GM23338 (cell line): ENCODE measurements at regions not wholly inside any gene's neighbourhood (a gene's known extent, or its start where the extent isn't known, plus 50 kb on each side); places are given as distances from the start of the nearest gene placed in this dataset.

ENCODE experiments used
- ATAC-seq: fragments of 200-7000 bp; cut with Tn5 transposase; 3 replicates; pipeline ENCODE4 v1.9.1; 2020
- DNase-seq: peaks from one replicate; pipeline ENCODE4 v3.0.0-alpha.2; 2015; ENCODE audit warnings: low spot score
- H2AFZ ChIP-seq: fragments of 200-600 bp; sonication (generic); 2 replicates; pipeline ENCODE4 v1.8.0; 2016; ENCODE audit warnings: antibody characterized with exemption, mild to moderate bottlenecking, moderate library complexity
- H3F3A ChIP-seq: fragments of 200-600 bp; sonication (generic); replicated peaks from 2 replicates; pipeline ENCODE4 v1.8.0; 2017; ENCODE audit warnings: antibody characterized with exemption, mixed run types, low read depth
- H3K27ac ChIP-seq: fragments of 200-600 bp; sonication (generic); 2 replicates; pipeline ENCODE4 v1.6.1; 2016; ENCODE audit warnings: low read depth
- H3K27me3 ChIP-seq: fragments of 200-600 bp; sonication (generic); 2 replicates; pipeline ENCODE4 v1.8.0; 2016; ENCODE audit warnings: mild to moderate bottlenecking, mixed run types, moderate library complexity; ENCODE audit not compliant: insufficient read depth
- H3K36me3 ChIP-seq: fragments of 200-600 bp; sonication (generic); 2 replicates; pipeline ENCODE4 v1.8.0; 2016; ENCODE audit warnings: mild to moderate bottlenecking; ENCODE audit not compliant: insufficient read depth
- H3K4me1 ChIP-seq: fragments of 200-600 bp; sonication (generic); 2 replicates; pipeline ENCODE4 v1.8.0; 2016; ENCODE audit warnings: mild to moderate bottlenecking, moderate library complexity; ENCODE audit not compliant: insufficient read depth
- H3K4me2 ChIP-seq: fragments of 200-600 bp; sonication (generic); 2 replicates; pipeline ENCODE4 v1.7.1; 2017; ENCODE audit warnings: mixed run types
- H3K4me3 ChIP-seq: fragments of 200-600 bp; sonication (generic); 2 replicates; pipeline ENCODE4 v1.6.1; 2016; ENCODE audit warnings: mixed run types
- H3K79me2 ChIP-seq: fragments of 200-600 bp; sonication (generic); replicated peaks from 2 replicates; pipeline ENCODE4 v1.8.0; 2017; ENCODE audit warnings: mild to moderate bottlenecking; ENCODE audit not compliant: insufficient read depth
- H3K9me2 ChIP-seq: fragments of 200-600 bp; sonication (generic); 2 replicates; pipeline ENCODE4 v1.8.0; 2017; ENCODE audit not compliant: insufficient read depth
- H4K20me1 ChIP-seq: fragments of 200-600 bp; sonication (generic); replicated peaks from 2 replicates; pipeline ENCODE4 v1.8.0; 2017; ENCODE audit warnings: mild to moderate bottlenecking; ENCODE audit not compliant: insufficient read depth
- H3K27ac Mint-ChIP-seq: 2 replicates; pipeline ENCODE4 v1.8.0; 2020; ENCODE audit warnings: inconsistent platforms, mild to moderate bottlenecking, moderate library complexity, mixed read lengths
- H3K27me3 Mint-ChIP-seq: 3 replicates; pipeline ENCODE4 v1.8.0; 2022; ENCODE audit warnings: low read depth, mild to moderate bottlenecking, moderate library complexity, mixed read lengths, inconsistent platforms; ENCODE audit not compliant: insufficient read depth, poor library complexity
- H3K36me3 Mint-ChIP-seq: 3 replicates; pipeline ENCODE4 v1.8.0; 2021; ENCODE audit warnings: low read depth, mild to moderate bottlenecking, inconsistent platforms, moderate library complexity, mixed read lengths
- H3K4me1 Mint-ChIP-seq: 3 replicates; pipeline ENCODE4 v1.8.0; 2020; ENCODE audit warnings: mild to moderate bottlenecking, inconsistent platforms, mixed read lengths
- H3K4me3 Mint-ChIP-seq: 3 replicates; pipeline ENCODE4 v1.8.0; 2021; ENCODE audit warnings: moderate library complexity, mild to moderate bottlenecking, inconsistent platforms, mixed read lengths
- H3K9me3 Mint-ChIP-seq: 3 replicates; pipeline ENCODE4 v1.8.0; 2020; ENCODE audit warnings: moderate library complexity, mild to moderate bottlenecking, inconsistent platforms, mixed read lengths
- CTCF ChIP-seq, 2 experiments: fragments of 200-600 bp in 1 of 2; sonication (generic) in 1 of 2; conservative IDR thresholded peaks; 2 replicates each; pipeline versions ENCODE4 v1.5.1 to v1.6.1; 2016 to 2017; ENCODE audit warnings: antibody characterized with exemption in 2 of 2, low read depth in 2 of 2, mild to moderate bottlenecking in 2 of 2, moderate library complexity in 1 of 2
- EZH2 ChIP-seq: fragments of 200-600 bp; sonication (generic); IDR thresholded peaks from one replicate; pipeline ENCODE4 v1.8.0; 2017; ENCODE audit warnings: antibody characterized with exemption, mild to moderate bottlenecking, low read depth; ENCODE audit not compliant: unreplicated experiment
- EZH2phosphoT487 ChIP-seq: fragments of 200-600 bp; sonication (generic); IDR thresholded peaks from one replicate; pipeline ENCODE4 v1.8.1; 2018; ENCODE audit warnings: antibody characterized with exemption; ENCODE audit not compliant: unreplicated experiment
- JUNB ChIP-seq: IDR thresholded peaks from one replicate; pipeline ENCODE4 v1.6.1; 2016; ENCODE audit warnings: antibody characterized with exemption; ENCODE audit not compliant: unreplicated experiment
- NANOG ChIP-seq: IDR thresholded peaks from 2 replicates; pipeline ENCODE4 v1.6.1; 2016; ENCODE audit warnings: antibody characterized with exemption, borderline replicate concordance
- POLR2AphosphoS5 ChIP-seq: IDR thresholded peaks from 2 replicates; pipeline ENCODE4 v1.6.1; 2016; ENCODE audit warnings: antibody characterized with exemption, low read depth
- REST ChIP-seq: IDR thresholded peaks from one replicate; pipeline ENCODE4 v1.6.1; 2018; ENCODE audit warnings: antibody characterized with exemption; ENCODE audit not compliant: unreplicated experiment
- ZNF114 ChIP-seq: fragments of 250-450 bp; sonication (Bioruptor Pico); IDR thresholded peaks from 2 replicates; pipeline ENCODE4 v1.5.0; 2020; ENCODE audit warnings: mild to moderate bottlenecking, moderate library complexity
- TF ChIP-seq, protein P1 (sequence below): IDR thresholded peaks from 2 replicates; pipeline ENCODE4 v1.6.1; 2016; ENCODE audit warnings: antibody characterized with exemption

DNA sequence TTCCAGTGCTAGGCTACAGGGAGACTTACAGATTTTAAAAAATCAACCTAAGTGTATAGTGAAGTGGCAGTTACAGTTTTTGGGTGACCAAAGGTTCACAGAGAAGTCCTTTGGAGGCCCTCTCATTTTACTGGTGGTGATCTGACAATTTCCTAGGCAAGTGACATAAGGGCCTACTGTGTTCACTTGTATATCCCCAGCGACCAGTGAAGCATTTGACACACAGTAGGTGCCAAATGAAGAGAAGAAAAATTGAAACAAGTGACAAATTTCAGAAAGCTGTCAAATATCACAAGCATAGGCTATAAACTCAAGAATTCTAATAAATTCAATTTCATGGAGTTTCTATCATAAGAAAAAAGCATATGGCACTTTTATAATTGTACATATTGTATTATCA, 89.5 kb downstream of the RPL22L1 start (continued):
- TF ChIP-seq REST (no peak), EZH2phosphoT487 (no peak), EZH2 (no peak), ZNF114 (CRISPR knock-in tag) (no peak), POLR2AphosphoS5 (no peak), CTCF (conservative IDR thresholded peaks at IDR 0.05; ENCODE audit: low read depth in 2 of 2) (no peak), NANOG (no peak)

- H3K27ac ChIP-seq: no peak overlapping the region
- no peaks in the 10 kb centered on the region for H3K4me1 ChIP-seq
- H3K36me3 Mint-ChIP-seq: no peaks in the 10 kb centered on the region
- peaks cover 3% of the 10 kb centered on the region; the same call in 1 of the 2 replicates for H3K9me2 ChIP-seq
- H3K27me3 Mint-ChIP-seq: no peaks in the 10 kb centered on the region
- H3K27me3 ChIP-seq: no peaks in the 10 kb centered on the region
- 0 out of 3 replicates have a peak, but pooled peaks cover 5% of the 10 kb centered on the region for H3K9me3 Mint-ChIP-seq
- H3K4me3 ChIP-seq: no peak overlapping the region
- H3K36me3 ChIP-seq: no peaks in the 10 kb centered on the region
- no peak overlapping the region for H3K4me3 Mint-ChIP-seq
- no peak overlapping the region for H3K27ac Mint-ChIP-seq
- DNase-seq (no peak), ATAC-seq (no peak)
- no peak overlapping the region for H2AFZ ChIP-seq
- H3K4me1 Mint-ChIP-seq: no peaks in the 10 kb centered on the region
- no peaks in the 10 kb centered on the region for H4K20me1 ChIP-seq
- no peaks in the 10 kb centered on the region for H3K79me2 ChIP-seq
- no peak overlapping the region for H3K4me2 ChIP-seq
- H3F3A ChIP-seq: no peaks in the 10 kb centered on the region
- TF ChIP-seq JUNB (no peak), CTCF (conservative IDR thresholded peaks at IDR 0.05; ENCODE audit: low read depth in 2 of 2) (no peak)
- TF ChIP-seq, protein P1, sequence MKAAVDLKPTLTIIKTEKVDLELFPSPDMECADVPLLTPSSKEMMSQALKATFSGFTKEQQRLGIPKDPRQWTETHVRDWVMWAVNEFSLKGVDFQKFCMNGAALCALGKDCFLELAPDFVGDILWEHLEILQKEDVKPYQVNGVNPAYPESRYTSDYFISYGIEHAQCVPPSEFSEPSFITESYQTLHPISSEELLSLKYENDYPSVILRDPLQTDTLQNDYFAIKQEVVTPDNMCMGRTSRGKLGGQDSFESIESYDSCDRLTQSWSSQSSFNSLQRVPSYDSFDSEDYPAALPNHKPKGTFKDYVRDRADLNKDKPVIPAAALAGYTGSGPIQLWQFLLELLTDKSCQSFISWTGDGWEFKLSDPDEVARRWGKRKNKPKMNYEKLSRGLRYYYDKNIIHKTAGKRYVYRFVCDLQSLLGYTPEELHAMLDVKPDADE: no peak
Observed at GRCh38 chr3:170778240-170779217, 91.5 kb downstream of the RPL22L1 start.
